ENCODE measurements at regions not wholly inside any gene's neighbourhood (a gene's known extent, or its start where the extent isn't known, plus 50 kb on each side); places are given as distances from the start of the nearest gene placed in this dataset.

DNA sequence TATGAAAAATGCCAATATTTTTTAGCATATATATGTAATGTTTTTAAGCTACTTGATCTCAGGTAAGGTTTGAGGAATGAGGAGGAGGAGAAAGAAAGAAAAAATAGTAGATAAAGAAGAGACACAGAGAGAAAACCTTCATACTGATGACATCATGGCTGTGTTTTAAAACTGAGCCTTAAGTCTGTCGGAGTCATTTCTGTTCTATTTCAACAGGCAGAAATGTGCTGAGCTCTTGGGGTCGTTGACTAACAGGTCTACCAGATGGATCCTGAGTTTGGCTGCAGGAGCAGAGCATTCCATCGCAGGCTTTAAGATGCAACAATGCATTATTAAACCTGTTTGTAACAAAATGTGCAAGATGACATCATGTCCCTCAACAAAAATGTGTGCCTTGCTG, 356.0 kb downstream of the TGFB2 start:
- H3K27ac ChIP-seq = no peak overlapping the region
- DNase-seq (ENCODE audit: low spot score) = no peak
- ChIA-PET POLR2A (ENCODE audit: low non-redundant PET) (no interaction called here), CTCF (no interaction called here)
- TF ChIP-seq, protein P1, sequence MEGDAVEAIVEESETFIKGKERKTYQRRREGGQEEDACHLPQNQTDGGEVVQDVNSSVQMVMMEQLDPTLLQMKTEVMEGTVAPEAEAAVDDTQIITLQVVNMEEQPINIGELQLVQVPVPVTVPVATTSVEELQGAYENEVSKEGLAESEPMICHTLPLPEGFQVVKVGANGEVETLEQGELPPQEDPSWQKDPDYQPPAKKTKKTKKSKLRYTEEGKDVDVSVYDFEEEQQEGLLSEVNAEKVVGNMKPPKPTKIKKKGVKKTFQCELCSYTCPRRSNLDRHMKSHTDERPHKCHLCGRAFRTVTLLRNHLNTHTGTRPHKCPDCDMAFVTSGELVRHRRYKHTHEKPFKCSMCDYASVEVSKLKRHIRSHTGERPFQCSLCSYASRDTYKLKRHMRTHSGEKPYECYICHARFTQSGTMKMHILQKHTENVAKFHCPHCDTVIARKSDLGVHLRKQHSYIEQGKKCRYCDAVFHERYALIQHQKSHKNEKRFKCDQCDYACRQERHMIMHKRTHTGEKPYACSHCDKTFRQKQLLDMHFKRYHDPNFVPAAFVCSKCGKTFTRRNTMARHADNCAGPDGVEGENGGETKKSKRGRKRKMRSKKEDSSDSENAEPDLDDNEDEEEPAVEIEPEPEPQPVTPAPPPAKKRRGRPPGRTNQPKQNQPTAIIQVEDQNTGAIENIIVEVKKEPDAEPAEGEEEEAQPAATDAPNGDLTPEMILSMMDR (conservative IDR thresholded peaks at IDR 0.05; ENCODE audit: low read depth) = no peak

DNA sequence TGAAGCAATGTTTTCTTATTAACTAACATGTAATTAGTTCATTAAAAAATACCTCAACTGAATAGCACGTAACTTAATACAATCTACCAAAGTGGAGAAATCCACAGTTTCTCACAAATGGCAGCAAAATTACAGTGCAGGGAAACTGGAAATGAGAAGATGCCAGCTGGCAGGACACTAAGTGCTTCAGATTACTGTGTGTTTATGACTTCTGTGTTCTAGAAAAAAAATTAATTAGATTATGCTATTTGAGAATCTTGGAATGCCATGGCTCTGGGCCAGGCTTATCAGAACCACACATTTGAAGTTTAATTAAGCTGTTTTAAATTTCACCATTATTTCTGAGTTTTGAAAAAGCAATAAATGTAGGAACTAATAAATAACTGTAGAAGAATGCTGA, 357.6 kb downstream of the TGFB2 start:
- TF ChIP-seq, protein P1 (conservative IDR thresholded peaks at IDR 0.05; ENCODE audit: low read depth) = no peak
- CTCF ChIA-PET = interaction anchor here (0.6 kb wide), 1 partner anchor 116 kb away, joined by 3 read pairs; no protein-coding TSS in a partner anchor
- no peak for DNase-seq (ENCODE audit: low spot score)
- POLR2A ChIA-PET (ENCODE audit: low non-redundant PET) = no interaction called here
- H3K27ac ChIP-seq = no peak overlapping the region

DNA sequence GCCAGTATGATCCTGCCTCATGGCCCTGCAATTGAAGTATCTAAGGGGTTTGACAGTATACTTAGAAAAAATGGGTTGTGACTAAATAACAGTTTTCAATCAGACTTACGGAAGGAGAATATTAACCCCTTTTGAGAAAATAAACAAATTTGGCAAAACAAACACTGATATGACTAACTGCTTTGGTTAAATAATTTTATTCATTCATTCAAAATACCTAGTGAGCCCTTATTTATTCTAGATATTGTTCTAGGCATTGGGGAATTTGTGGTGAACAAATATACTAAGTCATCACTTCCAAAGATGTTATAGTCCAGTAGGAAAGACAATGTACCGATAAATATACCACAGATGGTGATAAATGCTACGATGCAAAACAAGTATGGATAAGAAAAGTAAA, 358.7 kb downstream of the TGFB2 start:
- DNase-seq (ENCODE audit: low spot score) = no peak
- TF ChIP-seq, protein P1 (conservative IDR thresholded peaks at IDR 0.05; ENCODE audit: low read depth) = no peak
- ChIA-PET POLR2A (ENCODE audit: low non-redundant PET) (no interaction called here), CTCF (no interaction called here)
- no peak overlapping the region for H3K27ac ChIP-seq

DNA sequence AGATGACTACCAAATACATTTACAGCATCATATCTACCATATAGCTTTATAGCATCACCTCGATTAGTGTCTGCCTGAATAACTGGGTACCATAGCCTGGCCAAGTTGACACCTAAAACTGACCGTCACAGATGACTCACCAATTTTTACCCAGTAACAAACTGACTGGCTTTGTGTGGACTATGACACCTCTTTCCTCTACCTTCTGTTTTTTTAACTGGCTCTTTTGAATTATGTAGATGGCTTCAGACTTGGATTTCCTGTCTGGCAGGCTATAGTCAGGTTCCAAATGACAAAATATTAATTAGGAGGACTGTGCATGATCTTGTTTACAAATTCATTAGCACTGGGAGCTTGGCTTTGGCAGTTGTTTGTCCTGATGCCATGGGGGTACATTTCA, 360.3 kb downstream of the TGFB2 start:
- no peak overlapping the region for H3K27ac ChIP-seq
- DNase-seq (ENCODE audit: low spot score) = no peak
- ChIA-PET CTCF (interaction anchor here (0.5 kb wide), 1 partner anchor 186 kb away, joined by 3 read pairs; no protein-coding TSS in a partner anchor), POLR2A (ENCODE audit: low non-redundant PET) (no interaction called here)
- TF ChIP-seq, protein P1 (conservative IDR thresholded peaks at IDR 0.05; ENCODE audit: low read depth) = no peak

DNA sequence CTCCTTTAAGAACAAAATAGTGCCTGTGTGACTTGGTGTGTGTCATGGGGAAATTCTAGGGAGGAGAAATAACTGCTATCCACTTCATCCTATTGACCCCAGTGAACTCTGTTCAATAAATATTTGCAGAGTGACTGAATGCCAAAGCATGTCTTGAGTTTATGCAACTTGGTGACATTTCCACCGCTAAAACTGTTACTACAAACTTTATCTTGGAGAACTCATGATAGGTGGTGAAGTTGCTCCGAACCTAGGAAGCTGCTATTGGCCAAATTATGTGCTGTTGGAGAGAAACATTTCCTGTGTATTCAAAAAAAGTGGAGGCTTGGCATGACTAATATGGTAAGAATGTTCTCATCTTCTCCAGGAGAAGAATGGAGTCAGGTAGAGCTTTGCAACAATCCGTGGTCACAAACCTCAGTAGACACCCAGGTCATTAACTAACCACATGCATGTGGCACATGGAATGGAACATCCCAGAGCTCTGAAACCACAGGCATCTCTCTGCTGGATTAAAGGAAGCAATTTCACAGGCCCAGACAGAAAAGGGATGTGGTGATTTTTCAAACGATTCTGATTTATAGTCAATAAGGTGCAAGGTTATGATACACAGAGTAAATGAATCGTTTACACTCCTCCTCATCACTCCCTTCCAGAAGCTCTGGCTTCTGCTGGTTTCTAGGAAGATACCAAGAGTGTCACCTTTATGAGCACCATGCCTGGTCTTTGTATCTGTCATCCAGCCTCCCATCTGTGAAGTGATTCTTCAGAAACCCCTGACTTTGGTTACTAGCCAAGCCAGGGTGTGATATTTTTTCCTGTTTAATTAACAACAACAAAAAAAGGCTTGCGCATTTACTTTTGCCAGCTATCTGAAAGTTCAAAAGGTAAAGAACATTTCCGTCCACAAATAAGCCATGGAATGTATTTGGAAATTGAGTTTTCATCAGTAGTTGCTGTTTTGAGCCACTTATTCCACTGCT, 361.1 kb downstream of the TGFB2 start:
- POLR2A ChIA-PET (ENCODE audit: low non-redundant PET) = no interaction called here

DNA sequence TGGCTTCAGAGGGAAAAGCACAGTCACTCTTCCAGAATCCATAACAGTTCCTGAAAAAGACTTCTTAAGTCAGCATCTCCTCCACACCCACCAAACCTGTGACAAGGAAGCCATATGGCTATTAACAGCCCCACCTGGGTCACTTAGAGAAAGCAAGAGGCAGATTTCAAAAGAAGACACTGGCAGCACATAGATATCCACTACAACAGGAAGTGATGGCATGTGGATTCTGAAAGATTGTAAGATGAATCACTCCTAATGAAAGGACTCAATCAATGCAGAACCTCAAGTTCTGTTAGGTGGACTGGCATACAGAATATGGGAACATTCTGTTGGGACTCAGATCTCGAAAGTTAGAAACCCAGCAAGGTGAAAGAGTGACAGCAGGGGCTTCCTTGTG, 365.9 kb downstream of the TGFB2 start:
- H3K27ac ChIP-seq = peak overlapping the region; percentile 52; the same call in 1 of the 2 replicates
- TF ChIP-seq, protein P1 (conservative IDR thresholded peaks at IDR 0.05; ENCODE audit: low read depth) = no peak
- peak; percentile 13 for DNase-seq (ENCODE audit: low spot score)
- POLR2A ChIA-PET (ENCODE audit: low non-redundant PET) = no interaction called here
- CTCF ChIA-PET = no interaction called here

More for the DNA sequence above, 361.1 kb downstream of the TGFB2 start:
- CTCF ChIA-PET = interaction anchor here (0.5 kb wide), 1 partner anchor 186 kb away, joined by 3 read pairs; no protein-coding TSS in a partner anchor
- DNase-seq (ENCODE audit: low spot score) = peak; percentile 84
- no peak overlapping the region for H3K27ac ChIP-seq
- TF ChIP-seq, protein P1 (conservative IDR thresholded peaks at IDR 0.05; ENCODE audit: low read depth) = no peak
